Midbrain (tissue), 1 donor: ENCODE measurements at regions not wholly inside any gene's neighbourhood (a gene's known extent, or its start where the extent isn't known, plus 50 kb on each side); places are given as distances from the start of the nearest gene placed in this dataset.

Experiments used
- DNase-seq: peaks from one replicate; lab custom pipeline; 2025; lab: John Stamatoyannopoulos, UW

DNA sequence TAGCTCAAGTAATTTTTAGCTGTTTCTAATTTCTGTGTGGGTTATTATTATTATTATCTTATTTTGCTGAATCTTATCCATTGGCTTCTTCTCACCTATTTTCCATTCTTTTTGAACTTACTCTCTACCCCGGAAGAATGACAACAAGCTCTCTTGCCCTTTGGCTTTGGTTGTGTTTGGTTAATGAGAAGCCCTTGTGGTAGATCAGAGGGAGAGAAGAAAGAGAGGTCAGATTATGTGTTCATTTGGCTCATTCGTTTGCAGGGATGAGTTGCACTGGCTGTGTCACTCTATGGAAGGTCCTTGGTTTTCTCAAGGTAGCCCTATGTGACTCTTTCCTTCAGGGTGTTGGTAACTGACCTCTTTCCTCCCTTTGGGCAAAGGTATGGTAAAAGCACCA lies 391.9 kb downstream of the LMO4 start:
- DNase-seq = no peak

DNA sequence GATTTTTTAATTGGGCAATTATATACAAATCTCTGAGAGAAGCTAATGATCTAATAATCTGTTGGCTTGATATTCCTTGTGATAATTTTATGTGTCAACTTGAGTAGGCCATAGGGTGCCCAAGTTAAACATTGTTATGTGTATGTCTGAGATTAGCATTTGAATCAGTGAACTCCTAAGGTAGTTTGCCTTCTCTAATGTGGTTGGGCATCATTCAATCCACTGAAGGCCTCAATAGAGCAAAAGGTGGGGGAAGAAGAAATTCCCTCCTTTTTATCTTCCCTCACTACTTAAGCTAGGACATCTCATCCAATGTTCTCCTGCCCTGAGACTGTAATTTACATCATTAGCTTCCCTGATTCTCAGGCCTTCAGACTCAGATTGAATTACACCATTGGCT lies 394.5 kb downstream of the LMO4 start:
- DNase-seq = no peak

DNA sequence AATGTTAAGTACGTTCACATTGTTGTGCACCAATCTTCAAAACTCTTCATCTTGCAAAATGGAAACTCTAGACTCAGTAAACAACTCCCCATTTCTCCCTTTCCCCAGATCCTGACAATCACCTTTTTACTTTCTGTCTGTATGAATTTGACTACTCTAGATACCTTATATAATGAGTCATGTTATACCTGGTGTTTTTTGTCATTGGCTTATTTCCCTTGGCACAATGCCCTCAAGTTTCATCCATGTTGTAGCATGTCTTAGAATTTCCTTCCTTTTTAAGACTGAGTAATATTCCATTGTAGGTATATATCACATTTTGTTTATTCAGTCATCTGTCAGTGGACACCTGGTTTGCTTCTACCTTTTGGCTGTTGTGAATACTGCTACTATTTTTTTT lies 399.5 kb downstream of the LMO4 start:
- DNase-seq = no peak

- DNase-seq = no peak
These were observed 401.9 kb downstream of the LMO4 start for GRCh38 chr1:87730274-87731216.

- no peak for DNase-seq
These were observed 404.7 kb downstream of the LMO4 start for GRCh38 chr1:87733386-87733785.

GRCh38 chr1:87735750-87736149 lies 407.1 kb downstream of the LMO4 start:
- no peak for DNase-seq

- DNase-seq = no peak
These were observed 410.5 kb downstream of the LMO4 start for GRCh38 chr1:87739141-87739540.

- DNase-seq = no peak
These were observed 411.0 kb downstream of the LMO4 start for GRCh38 chr1:87739704-87740103.

- DNase-seq = no peak
These were observed 414.6 kb downstream of the LMO4 start for GRCh38 chr1:87743256-87743655.

GRCh38 chr1:87744056-87744455 lies 415.4 kb downstream of the LMO4 start:
- DNase-seq = no peak

DNA sequence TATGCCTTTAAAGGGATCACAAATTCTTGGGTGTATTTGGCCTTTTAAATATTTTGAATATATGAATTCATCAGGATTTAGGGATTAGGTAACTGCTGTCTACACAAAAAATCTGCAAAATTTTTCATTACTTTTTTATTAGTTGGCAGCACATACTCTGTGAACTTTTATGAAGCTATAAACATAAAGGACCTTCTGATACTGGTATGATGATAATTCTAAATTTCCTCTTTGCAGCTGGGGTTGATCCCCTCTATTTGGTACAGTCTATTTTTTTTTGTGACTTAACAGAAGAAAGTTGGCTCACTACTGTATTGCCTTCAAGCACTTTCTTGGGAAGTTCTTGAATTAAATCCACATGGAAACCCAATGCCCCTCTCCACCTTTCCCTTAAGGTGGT lies 416.1 kb downstream of the LMO4 start:
- no peak for DNase-seq

DNA sequence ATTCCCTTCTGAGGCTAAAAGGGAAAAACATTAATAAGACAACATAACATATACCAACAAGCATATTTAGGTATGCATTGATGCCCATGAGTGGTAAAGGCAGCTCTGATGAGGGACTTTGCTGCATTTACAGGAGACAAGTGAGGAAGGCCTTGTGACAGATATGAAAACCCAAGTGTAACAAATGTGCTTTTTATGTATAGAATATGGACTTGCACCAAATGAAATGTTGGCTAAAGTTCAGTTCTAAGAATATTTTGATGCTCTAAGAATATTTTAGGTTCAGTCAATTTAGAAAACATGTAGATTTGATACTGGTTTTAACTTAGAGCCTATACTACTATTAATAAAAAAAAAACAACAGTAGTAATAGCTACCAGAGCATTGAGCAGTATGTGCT lies 424.7 kb downstream of the LMO4 start:
- no peak for DNase-seq

DNA sequence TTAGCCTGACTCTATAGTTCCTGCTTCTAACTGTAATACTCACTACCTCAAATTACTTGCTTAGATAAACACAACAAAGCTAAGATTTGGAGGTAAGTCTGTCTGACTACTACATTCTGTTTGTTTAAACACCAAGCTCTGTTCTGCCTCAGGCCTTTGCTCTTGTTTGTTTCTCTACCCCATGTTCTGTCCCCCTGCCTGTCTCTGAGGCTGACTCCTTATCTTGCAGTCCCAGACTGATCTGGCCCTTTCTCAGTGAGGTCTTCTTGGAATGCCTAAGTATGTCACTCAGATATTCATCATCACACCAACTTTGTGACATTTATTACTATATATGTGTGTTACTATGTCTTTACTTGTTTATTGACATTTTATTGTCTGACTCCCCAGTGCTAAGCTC lies 425.5 kb downstream of the LMO4 start:
- DNase-seq = no peak

DNA sequence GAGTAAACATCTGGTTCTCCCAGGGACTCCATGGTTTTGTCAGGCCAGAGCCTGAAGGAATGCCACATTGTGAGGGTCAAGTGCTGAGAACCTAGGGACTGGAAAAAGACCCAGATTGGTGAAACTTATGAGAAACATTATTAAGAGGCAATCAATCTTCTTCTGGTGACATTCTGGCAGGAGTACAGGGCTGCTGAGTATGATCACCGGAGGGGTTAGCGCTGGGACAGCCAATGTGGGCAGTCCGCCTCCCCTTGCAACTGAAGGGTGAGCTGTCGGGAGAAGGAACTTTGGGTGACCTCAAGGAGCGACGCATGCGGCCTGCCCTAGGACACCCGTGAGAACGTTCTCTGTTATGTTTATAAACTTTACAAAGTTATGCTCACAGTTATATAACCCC lies 429.0 kb downstream of the LMO4 start:
- DNase-seq = no peak

GRCh38 chr1:87759421-87760087 lies 430.9 kb downstream of the LMO4 start:
- DNase-seq = no peak

GRCh38 chr1:87760155-87760554 lies 431.5 kb downstream of the LMO4 start:
- DNase-seq = no peak

- DNase-seq = no peak
These were observed 432.0 kb downstream of the LMO4 start for GRCh38 chr1:87760654-87761053.

GRCh38 chr1:87763483-87763882 lies 434.8 kb downstream of the LMO4 start:
- DNase-seq = no peak

GRCh38 chr1:87765057-87765680 lies 436.5 kb downstream of the LMO4 start:
- DNase-seq = no peak

GRCh38 chr1:87765681-87766070 lies 437.0 kb downstream of the LMO4 start:
- DNase-seq = no peak

GRCh38 chr1:87766737-87767136 lies 438.1 kb downstream of the LMO4 start:
- no peak for DNase-seq

GRCh38 chr1:87778896-87779295 lies 450.2 kb downstream of the LMO4 start:
- no peak for DNase-seq

DNA sequence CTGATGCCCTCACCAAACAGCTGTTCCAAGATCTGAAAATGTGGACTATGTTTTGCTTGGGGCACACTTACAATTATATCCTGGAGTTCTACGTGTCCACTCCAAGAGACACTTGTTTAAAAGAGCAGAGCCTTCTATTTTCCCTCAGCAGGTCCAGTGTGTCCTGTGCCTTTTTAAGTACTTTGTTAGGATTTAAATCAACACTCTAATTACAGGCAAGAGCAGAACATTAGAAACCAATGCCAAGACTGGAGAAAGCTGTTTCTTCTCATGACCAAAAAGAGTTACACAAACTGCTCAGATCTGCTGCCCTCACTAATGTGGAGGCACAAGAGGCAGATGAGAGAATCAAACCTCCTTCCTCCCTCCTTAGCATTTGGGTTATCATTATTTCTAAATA lies 452.9 kb downstream of the LMO4 start:
- no peak for DNase-seq
